Activated naive CD4-positive, alpha-beta T cell (primary cell): ENCODE measurements at regions not wholly inside any gene's neighbourhood (a gene's known extent, or its start where the extent isn't known, plus 50 kb on each side); places are given as distances from the start of the nearest gene placed in this dataset.

Experiments
- DNase-seq, 4 experiments: peaks; one replicate each; lab custom pipeline; 2025; lab: John Stamatoyannopoulos, UW

GRCh38 chr12:127231371-127231770, 1035.6 kb upstream of the TMEM132C start:
- DNase-seq = no peak

- no peak for DNase-seq
Observed at GRCh38 chr12:127233016-127233415, 1034.0 kb upstream of the TMEM132C start.

- DNase-seq = no peak
Observed at GRCh38 chr12:127235761-127236160, 1031.2 kb upstream of the TMEM132C start.

- DNase-seq = no peak
Observed at GRCh38 chr12:127236491-127236890, 1030.5 kb upstream of the TMEM132C start.

GRCh38 chr12:127237151-127237550, 1029.8 kb upstream of the TMEM132C start:
- DNase-seq = no peak

GRCh38 chr12:127238107-127238506, 1028.9 kb upstream of the TMEM132C start:
- DNase-seq = no peak

GRCh38 chr12:127239781-127240180, 1027.2 kb upstream of the TMEM132C start:
- no peak for DNase-seq

- DNase-seq = no peak
Observed at GRCh38 chr12:127240249-127240929, 1026.6 kb upstream of the TMEM132C start.

- no peak for DNase-seq
Observed at GRCh38 chr12:127241072-127241817, 1025.7 kb upstream of the TMEM132C start.

GRCh38 chr12:127245009-127245408, 1022.0 kb upstream of the TMEM132C start:
- no peak for DNase-seq

GRCh38 chr12:127245437-127245836, 1021.5 kb upstream of the TMEM132C start:
- no peak for DNase-seq

- DNase-seq = no peak
Observed at GRCh38 chr12:127247937-127248336, 1019.0 kb upstream of the TMEM132C start.

GRCh38 chr12:127249428-127249827, 1017.5 kb upstream of the TMEM132C start:
- no peak for DNase-seq

- no peak for DNase-seq
Observed at GRCh38 chr12:127253797-127254327, 1013.1 kb upstream of the TMEM132C start.

GRCh38 chr12:127254420-127254955, 1012.5 kb upstream of the TMEM132C start:
- no peak for DNase-seq

GRCh38 chr12:127257366-127257935, 1009.5 kb upstream of the TMEM132C start:
- DNase-seq = no peak

GRCh38 chr12:127260531-127260930, 1006.4 kb upstream of the TMEM132C start:
- DNase-seq = no peak

- no peak for DNase-seq
Observed at GRCh38 chr12:127260999-127261398, 1006.0 kb upstream of the TMEM132C start.

- DNase-seq = no peak
Observed at GRCh38 chr12:127262615-127263014, 1004.4 kb upstream of the TMEM132C start.

- no peak for DNase-seq
Observed at GRCh38 chr12:127263621-127264020, 1003.3 kb upstream of the TMEM132C start.

GRCh38 chr12:127267128-127267527, 999.8 kb upstream of the TMEM132C start:
- no peak for DNase-seq

- no peak for DNase-seq
Observed at GRCh38 chr12:127268213-127268612, 998.8 kb upstream of the TMEM132C start.
